T-helper 1 cell treated with Interleukin-12 subunit alpha and Interleukin-12 subunit beta and Interleukin-4 antibody, amounts not matched to agents 30 μg/mL and 1 μg/mL, for 36 hours (primary cell): ENCODE measurements at regions not wholly inside any gene's neighbourhood (a gene's known extent, or its start where the extent isn't known, plus 50 kb on each side); places are given as distances from the start of the nearest gene placed in this dataset.
"Not testable (repeated sequence)": the region's sequence is repeated elsewhere in the genome, so short reads cannot be mapped to it uniquely, and the experiment has no call there.

Source experiments
- H3K27ac Mint-ChIP-seq: one replicate; pipeline ENCODE4 v1.8.0; 2021; ENCODE audit warnings: mild to moderate bottlenecking, mixed read lengths
- H3K27me3 Mint-ChIP-seq: one replicate; pipeline ENCODE4 v1.8.0; 2021; ENCODE audit warnings: low read depth, mixed read lengths
- H3K36me3 Mint-ChIP-seq: one replicate; pipeline ENCODE4 v1.8.0; 2021; ENCODE audit warnings: low read depth, mixed read lengths
- H3K4me1 Mint-ChIP-seq: one replicate; pipeline ENCODE4 v1.8.0; 2021; ENCODE audit warnings: low read depth, mixed read lengths
- H3K4me3 Mint-ChIP-seq: one replicate; pipeline ENCODE4 v1.8.0; 2021; ENCODE audit warnings: mild to moderate bottlenecking, moderate library complexity, mixed read lengths
- H3K9me3 Mint-ChIP-seq: one replicate; pipeline ENCODE4 v1.8.0; 2021; ENCODE audit warnings: mixed read lengths

DNA sequence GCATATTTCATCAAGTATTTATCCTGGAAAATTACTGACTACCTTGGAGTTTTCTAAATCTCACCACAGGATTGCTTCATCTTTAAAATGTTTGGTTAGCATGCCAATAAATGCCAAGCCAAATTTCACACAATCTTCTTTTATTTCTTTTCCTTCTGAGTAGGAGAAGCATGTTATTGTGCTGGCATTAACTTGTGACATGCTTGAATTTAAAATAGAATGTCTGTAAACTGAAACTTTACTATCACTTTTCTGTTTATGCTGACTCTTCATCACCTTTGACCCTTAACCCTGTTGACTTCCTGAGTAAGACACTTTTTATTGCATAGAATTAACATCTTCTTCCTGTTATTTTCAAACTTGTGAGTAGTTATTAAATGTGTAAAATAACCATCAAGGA lies 56.2 kb upstream of the LRRTM4 start:
- Mint-ChIP-seq H3K36me3 (no peaks in the 10 kb centered on the region), H3K27me3 (no peaks in the 10 kb centered on the region), H3K4me1 (no peaks in the 10 kb centered on the region), H3K27ac (no peak overlapping the region), H3K9me3 (peaks cover 19% of the 10 kb centered on the region), H3K4me3 (no peak overlapping the region)

DNA sequence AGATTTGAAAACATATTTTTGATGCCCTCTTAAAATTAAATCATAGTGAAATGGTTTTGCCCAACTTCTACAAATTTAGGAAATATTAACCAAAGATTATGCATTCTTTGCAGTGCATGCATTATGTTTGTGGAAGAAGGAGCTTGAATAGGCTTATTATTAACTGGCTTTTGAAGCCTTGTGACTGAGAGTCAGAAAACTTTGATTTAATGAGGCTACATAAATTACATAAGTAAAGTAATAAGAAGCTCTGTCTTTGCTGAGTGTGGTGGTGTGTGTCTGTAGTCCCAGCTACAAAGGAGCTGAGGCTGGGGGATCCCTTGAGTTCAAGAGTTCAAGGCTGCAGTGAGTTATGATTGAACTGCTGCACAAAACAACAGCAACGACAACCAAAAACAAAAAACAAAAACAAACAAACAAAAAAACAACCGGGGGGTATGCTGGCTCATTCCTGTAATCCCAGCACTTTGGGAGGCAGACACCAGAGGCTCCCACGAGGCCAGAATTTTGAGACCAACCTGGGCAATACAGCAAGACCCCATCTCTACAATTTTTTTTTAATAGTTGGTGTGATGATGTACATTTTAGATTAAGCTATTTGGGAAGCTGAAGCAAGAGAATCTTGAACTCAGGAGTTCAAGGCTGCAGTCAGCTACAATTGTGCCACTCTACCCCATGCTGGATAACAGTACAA lies 57.0 kb upstream of the LRRTM4 start:
- H3K4me3 Mint-ChIP-seq: no peak overlapping the region
- no peaks in the 10 kb centered on the region for H3K27me3 Mint-ChIP-seq
- H3K27ac Mint-ChIP-seq: no peak overlapping the region
- H3K9me3 Mint-ChIP-seq: peaks cover 22% of the 10 kb centered on the region
- no peaks in the 10 kb centered on the region for H3K36me3 Mint-ChIP-seq
- H3K4me1 Mint-ChIP-seq: no peaks in the 10 kb centered on the region

DNA sequence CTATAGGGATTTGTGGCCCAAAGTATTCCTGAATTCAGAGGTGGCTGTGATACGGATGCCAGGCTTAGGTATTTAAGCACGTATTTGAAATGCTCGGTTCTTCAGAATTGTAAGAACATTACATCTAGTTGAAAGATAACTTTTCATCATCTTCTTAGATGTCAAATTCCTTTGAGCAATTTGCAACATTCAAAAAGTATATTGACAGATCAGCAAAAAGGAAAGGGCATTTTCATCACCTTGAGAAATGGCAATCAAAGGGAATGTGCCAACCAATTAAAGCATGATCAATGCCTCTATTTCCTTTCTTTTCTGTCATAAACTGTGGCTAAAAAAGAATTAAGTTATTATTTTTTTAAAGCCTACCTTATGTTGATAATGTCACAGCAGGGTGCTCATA lies 66.3 kb upstream of the LRRTM4 start:
- H3K9me3 Mint-ChIP-seq: peaks cover 20% of the 10 kb centered on the region
- H3K4me3 Mint-ChIP-seq: no peak overlapping the region
- H3K27me3 Mint-ChIP-seq: no peaks in the 10 kb centered on the region
- no peak overlapping the region for H3K27ac Mint-ChIP-seq
- H3K36me3 Mint-ChIP-seq: no peaks in the 10 kb centered on the region
- H3K4me1 Mint-ChIP-seq: no peaks in the 10 kb centered on the region

DNA sequence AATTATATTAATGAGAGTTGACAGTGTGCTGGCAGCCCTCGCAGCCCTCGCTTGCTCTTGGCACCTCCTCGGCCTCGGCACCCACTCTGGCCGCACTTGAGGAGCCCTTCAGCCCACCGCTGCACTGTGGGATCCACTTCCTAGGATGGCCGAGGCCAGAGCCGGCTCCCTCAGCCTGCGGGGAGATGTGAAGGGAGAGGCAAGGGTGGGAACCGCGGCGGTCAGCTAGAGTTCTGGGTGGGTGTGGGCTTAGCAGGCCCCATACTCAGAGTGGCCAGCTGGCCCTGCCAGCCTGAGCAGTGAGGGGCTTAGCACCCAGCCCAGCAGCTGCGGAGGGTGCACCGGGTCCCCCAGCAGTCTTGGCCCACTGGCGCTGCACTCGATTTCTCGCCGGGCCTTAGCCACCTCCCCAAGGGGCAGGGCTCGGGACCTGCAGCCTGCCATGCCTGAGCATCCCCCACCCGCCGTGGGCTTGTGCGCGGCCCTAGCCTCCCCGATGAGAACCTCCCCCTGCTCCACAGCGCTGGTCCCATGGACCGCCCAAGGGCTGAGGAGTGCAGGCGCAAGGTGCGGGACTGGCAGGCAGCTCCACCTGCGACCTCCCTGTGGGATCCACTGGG lies 68.2 kb upstream of the LRRTM4 start:
- H3K36me3 Mint-ChIP-seq: no peaks in the 10 kb centered on the region

DNA sequence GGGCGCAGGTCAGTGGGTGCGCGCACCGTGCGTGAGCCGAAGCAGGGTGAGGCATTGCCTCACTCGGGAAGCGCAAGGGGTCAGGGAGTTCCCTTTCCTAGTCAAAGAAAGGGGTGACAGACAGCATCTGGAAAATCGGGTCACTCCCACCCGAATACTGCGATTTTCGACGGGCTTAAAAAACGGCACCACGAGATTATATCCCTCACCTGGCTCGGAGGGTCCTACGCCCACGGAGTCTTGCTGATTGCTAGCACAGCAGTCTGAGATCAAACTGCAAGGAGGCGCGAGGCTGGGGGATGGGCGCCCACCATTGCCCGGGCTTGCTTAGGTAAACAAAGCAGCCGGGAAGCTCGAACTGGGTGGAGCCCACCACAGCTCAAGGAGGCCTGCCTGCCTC lies 70.8 kb upstream of the LRRTM4 start:
- not testable (repeated sequence) for H3K4me1 Mint-ChIP-seq, H3K27me3 Mint-ChIP-seq, H3K4me3 Mint-ChIP-seq

More for the DNA sequence above, 68.2 kb upstream of the LRRTM4 start:
- H3K4me1 Mint-ChIP-seq: no peaks in the 10 kb centered on the region
- peaks cover 11% of the 10 kb centered on the region for H3K9me3 Mint-ChIP-seq
- no peak overlapping the region for H3K27ac Mint-ChIP-seq
- no peak overlapping the region for H3K4me3 Mint-ChIP-seq
- H3K27me3 Mint-ChIP-seq: no peaks in the 10 kb centered on the region

DNA sequence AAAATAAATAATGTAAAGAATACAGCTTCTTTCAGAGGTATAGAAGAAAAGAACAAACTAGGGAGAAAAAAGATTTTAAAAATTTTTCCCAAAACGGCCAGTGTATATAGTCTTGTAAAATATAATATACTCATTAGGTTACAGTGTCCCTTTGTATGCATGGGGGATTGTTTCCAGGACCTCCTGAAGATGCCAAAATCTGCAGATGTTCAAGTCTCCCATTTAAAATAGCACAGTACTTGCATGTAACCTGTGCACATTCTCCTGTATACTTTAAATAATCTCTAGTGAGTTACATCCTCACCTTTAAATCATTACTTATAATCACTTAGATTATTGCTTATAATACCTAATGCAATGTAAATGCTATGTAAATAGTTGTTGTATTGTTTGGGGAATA lies 80.6 kb upstream of the LRRTM4 start:
- H3K4me1 Mint-ChIP-seq: no peaks in the 10 kb centered on the region
- H3K27ac Mint-ChIP-seq: no peak overlapping the region
- no peak overlapping the region for H3K4me3 Mint-ChIP-seq
- H3K9me3 Mint-ChIP-seq: peaks cover 17% of the 10 kb centered on the region
- H3K36me3 Mint-ChIP-seq: no peaks in the 10 kb centered on the region
- no peaks in the 10 kb centered on the region for H3K27me3 Mint-ChIP-seq

More for the DNA sequence above, 70.8 kb upstream of the LRRTM4 start:
- H3K9me3 Mint-ChIP-seq, H3K27ac Mint-ChIP-seq, H3K36me3 Mint-ChIP-seq: not testable (repeated sequence)

DNA sequence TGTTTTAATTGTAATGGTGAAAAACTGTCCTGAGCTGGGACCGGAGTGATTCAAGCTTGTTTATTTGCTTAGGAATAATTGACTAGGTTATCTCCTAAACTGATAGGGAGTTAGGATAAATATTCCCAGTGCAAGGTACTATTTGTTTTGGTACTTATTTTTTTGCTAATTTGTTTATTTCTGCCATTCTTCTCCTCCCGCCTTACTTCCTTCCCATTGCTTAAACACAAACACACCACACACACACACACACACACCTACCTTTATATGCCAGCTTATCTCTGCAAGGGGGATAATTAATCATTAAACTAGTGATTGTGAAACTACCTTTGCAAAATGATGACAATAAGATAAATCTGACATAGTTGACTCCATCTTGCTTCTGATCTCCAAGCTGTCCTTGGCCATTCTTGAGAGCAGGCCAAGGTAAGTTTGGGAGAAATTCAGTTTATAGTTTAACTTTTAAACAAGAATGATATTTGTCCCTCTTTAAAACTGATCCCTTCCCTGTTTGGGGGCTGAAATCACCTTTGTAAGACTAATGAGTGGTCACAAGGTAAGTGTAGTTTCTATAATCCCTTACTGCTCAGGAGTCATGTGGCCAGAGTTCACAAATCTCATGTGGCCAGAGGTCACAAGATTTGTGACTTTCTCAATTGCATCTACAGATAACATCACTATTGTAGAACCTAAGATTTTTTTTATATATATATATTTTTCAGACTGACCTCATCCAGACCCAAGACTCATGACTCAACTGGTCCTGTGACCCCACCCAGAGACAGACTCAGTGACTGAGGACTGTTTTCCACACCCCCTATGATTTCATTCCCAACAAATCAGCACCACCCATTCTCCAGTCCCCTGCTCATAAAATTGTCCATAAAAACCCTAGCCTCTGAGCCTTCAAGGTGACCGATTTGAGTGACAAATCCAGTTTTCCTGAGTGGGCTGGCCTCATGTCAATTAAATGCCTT lies 83.1 kb upstream of the LRRTM4 start:
- Mint-ChIP-seq H3K27me3 (no peaks in the 10 kb centered on the region), H3K36me3 (no peaks in the 10 kb centered on the region), H3K9me3 (peaks cover 21% of the 10 kb centered on the region), H3K4me3 (no peak overlapping the region), H3K4me1 (no peaks in the 10 kb centered on the region), H3K27ac (no peak overlapping the region)

DNA sequence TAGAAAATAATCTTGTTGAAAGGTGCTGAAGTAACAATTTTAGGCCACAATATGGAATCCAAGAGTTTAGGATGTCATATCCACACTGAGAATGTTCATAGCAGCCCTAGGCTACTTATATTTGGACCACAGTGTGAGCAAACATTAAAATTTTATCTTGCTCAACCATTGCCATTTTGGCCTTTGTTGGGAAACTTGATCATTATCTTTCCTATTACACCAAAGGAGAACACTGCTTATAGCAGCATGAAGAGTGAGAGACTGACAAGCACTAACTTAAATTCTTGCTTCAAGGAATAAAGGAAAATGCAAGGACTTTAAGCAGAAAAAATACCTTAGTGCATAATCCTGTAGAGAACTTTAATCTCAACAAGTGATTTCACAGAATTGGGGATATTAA lies 86.3 kb upstream of the LRRTM4 start:
- Mint-ChIP-seq H3K36me3 (no peaks in the 10 kb centered on the region), H3K9me3 (peaks cover 38% of the 10 kb centered on the region), H3K4me1 (no peaks in the 10 kb centered on the region), H3K4me3 (no peak overlapping the region), H3K27me3 (no peaks in the 10 kb centered on the region), H3K27ac (no peak overlapping the region)

DNA sequence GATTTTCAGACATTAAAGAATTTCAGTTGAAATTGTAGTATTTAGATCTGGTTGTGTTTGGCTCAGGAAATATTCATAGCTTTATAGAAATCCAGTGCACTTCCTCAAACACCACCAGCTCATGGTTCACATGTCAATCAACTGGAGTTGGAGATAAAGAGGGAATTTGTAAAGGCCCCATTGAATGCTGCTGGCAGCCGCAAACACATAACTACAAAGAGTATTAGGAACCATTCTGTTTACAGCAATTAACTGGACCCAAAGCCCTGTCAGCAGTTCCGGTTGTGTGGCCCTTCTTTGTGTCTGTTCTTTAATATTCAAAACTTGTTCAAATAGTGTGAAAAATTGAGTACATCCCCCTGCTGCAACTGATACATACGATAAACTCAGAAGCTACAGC lies 107.4 kb upstream of the LRRTM4 start:
- no peaks in the 10 kb centered on the region for H3K27me3 Mint-ChIP-seq
- no peaks in the 10 kb centered on the region for H3K4me1 Mint-ChIP-seq
- H3K4me3 Mint-ChIP-seq: no peak overlapping the region
- H3K9me3 Mint-ChIP-seq: peaks cover 12% of the 10 kb centered on the region
- no peaks in the 10 kb centered on the region for H3K36me3 Mint-ChIP-seq
- H3K27ac Mint-ChIP-seq: no peak overlapping the region

DNA sequence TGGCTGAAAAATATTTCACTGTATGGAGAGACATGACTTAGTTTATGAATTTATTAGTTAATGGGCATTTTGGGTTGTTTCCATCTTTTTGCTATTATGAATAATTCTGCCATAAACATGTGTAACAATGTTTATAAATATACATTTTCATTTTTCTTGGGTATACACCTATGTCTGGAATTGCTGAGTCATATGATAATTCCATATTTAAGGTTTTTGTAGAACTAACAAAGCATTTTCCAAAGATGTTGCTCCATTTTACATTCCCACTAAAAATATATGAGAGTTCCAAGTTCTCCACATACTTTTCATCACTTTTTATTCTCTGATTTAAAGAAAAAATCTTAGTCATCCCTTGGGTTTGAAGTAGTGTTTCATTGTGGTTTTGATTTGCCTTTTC lies 108.8 kb upstream of the LRRTM4 start:
- Mint-ChIP-seq H3K4me3 (no peak overlapping the region), H3K27me3 (no peaks in the 10 kb centered on the region), H3K4me1 (no peaks in the 10 kb centered on the region), H3K27ac (no peak overlapping the region), H3K9me3 (peaks cover 12% of the 10 kb centered on the region), H3K36me3 (no peaks in the 10 kb centered on the region)

DNA sequence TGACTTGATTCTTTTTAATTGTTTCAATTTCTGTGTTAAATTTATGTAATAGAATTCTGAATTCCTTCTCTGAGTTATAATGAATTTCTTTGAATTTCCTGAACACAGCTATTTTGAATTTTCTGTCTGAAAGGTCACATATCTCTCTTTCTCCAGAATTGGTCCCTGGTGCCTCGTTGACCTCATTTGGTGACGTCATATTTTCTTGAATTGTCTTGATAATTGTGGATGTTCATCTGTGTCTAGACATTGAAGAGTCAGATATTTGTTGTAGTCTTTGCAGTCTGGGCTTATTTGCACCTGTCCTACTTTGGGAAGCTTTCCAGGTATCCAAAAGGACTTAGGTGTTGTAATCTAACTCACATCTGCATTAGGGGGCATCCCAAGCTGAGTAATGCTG lies 111.4 kb upstream of the LRRTM4 start:
- Mint-ChIP-seq H3K36me3 (no peaks in the 10 kb centered on the region), H3K4me3 (no peak overlapping the region), H3K9me3 (peaks cover 30% of the 10 kb centered on the region), H3K27me3 (no peaks in the 10 kb centered on the region), H3K27ac (no peak overlapping the region), H3K4me1 (no peaks in the 10 kb centered on the region)

DNA sequence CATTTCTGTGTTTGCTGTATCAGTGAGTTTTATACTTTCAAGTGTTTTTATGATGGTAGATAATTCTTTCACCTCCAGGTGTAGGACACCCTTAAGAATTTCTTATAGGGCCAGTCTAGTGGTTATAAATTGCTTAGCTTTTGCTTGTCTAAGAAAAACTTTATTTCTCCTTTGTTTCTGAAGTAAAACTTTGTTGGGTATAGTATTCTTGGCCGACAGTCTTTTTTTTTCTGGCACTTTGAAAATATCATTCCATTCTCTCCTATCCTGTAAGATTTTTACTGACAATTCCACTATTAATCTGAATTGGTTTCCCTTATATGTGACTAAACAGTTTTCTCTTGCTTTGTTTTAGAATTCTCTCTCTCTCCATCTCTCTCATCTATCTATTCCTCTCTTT lies 118.7 kb upstream of the LRRTM4 start:
- no peaks in the 10 kb centered on the region for H3K27me3 Mint-ChIP-seq
- H3K4me3 Mint-ChIP-seq: no peak overlapping the region
- H3K4me1 Mint-ChIP-seq: no peaks in the 10 kb centered on the region
- H3K9me3 Mint-ChIP-seq: peaks cover 37% of the 10 kb centered on the region
- no peaks in the 10 kb centered on the region for H3K36me3 Mint-ChIP-seq
- no peak overlapping the region for H3K27ac Mint-ChIP-seq

DNA sequence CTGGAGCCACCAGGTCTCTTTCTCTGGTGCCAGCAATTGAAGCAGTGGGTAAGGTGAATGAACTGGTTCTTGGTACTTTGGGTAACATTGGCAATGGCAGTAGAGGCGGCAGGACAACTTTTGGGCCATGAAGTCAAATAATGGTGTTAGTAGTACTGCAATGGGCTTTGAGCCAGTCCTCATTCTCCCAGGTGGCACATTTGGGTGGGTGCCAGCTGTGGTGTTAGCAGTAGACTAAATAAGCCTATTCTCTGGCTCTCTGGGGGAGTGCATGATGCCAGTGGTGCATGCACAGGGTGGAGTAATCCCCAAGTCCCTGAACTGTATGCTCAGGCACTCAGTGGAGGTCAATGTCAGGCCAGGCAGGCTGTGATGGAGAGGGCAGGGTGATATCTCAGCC lies 120.2 kb upstream of the LRRTM4 start:
- Mint-ChIP-seq H3K9me3 (peaks cover 24% of the 10 kb centered on the region), H3K4me3 (no peak overlapping the region), H3K36me3 (no peaks in the 10 kb centered on the region), H3K27me3 (no peaks in the 10 kb centered on the region), H3K4me1 (no peaks in the 10 kb centered on the region), H3K27ac (no peak overlapping the region)

DNA sequence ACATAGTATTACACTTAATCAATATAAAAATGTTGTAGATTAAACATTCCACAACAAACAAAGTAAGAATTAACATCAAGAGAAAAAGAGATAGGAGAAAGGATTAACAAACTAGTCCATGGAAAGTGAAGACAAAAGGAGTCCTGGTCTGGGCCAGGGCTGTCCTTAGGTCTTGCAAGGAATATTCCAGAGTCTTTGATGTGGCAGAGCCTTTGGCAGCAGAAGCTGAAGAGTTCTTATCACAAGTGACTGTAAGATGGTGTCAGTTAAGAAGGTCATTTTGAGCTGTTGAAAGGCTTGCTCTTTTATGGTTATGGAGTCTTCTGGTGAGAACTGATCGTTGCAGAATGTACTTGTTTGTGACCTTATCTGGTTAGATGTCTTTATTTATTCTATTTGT lies 127.7 kb upstream of the LRRTM4 start:
- H3K4me3 Mint-ChIP-seq: no peak overlapping the region
- peaks cover 16% of the 10 kb centered on the region for H3K9me3 Mint-ChIP-seq
- H3K36me3 Mint-ChIP-seq: no peaks in the 10 kb centered on the region
- no peak overlapping the region for H3K27ac Mint-ChIP-seq
- H3K4me1 Mint-ChIP-seq: no peaks in the 10 kb centered on the region
- no peaks in the 10 kb centered on the region for H3K27me3 Mint-ChIP-seq

DNA sequence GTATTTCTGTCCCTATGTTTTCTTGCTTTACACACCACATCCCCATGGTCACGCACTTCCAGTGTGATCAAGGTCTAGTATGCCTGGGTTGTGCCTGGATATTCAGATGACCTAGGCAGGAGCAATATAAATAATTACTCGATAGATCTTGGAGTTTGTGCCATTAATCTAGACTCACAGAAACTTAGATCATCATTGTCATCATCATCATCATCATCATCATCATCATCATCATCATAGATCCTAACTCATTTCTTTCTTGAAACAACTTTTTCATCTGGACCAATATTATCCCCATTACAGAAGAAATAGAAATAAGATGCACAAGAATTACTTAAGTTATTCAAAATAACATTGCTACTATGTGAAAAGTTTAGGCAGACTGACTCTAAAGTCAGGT lies 130.3 kb upstream of the LRRTM4 start:
- Mint-ChIP-seq H3K36me3 (no peaks in the 10 kb centered on the region), H3K27me3 (no peaks in the 10 kb centered on the region), H3K4me1 (no peaks in the 10 kb centered on the region), H3K9me3 (peaks cover 17% of the 10 kb centered on the region), H3K27ac (no peak overlapping the region), H3K4me3 (no peak overlapping the region)
